HG03108 (cell line): ENCODE measurements at regions not wholly inside any gene's neighbourhood (a gene's known extent, or its start where the extent isn't known, plus 50 kb on each side); places are given as distances from the start of the nearest gene placed in this dataset.

Experiments
- ATAC-seq: cut with Tn5 transposase; IDR thresholded peaks from one replicate; pipeline ENCODE4 v1.9.1; 2021; ENCODE audit warnings: moderate library complexity; ENCODE audit not compliant: unreplicated experiment

DNA sequence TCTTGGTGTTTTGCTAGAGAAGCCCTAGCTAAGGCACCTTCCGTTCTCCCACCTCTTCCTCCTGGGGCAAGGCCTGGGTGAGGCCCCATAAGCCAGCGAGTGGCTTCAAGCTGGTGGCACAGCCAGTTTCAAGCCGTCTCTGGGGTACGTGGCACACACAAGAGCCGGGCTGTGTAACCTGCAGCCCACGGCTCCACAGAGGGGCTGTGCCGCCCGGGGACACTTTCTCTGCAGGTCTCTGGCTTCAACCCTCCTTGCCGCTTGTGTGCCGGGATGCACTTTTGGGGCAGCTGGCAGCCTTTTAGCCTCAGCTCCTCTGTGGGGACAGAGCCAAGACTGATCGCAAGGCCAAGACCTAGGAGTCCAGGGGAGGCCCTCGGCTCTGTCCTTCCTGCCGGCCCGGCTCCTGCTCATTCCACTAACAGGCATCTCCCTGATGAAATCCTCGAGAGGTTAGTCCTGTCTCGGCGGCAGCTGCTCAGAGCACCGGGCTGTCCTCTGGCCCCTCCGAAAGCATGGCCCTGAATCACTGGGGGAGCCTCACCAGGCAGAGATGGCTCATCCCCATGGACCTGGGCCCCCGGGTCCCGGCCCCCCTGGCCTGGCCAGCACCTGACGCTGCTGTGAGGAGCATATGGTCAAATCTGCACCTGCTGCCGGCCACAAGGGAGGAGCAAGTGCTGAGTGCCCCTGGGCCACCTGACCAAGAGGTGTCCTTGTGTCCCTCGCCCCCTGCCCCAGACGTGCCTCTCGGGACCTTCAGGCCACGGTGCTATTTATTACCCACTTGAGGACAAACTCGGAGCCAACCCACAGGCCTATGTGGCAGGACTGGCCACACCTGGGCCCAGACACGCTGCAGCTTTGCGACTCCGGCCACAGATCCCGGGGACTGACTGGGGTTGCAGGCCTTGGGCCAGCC is 98.5 kb downstream of the METRNL start:
- ATAC-seq, result no peak

DNA sequence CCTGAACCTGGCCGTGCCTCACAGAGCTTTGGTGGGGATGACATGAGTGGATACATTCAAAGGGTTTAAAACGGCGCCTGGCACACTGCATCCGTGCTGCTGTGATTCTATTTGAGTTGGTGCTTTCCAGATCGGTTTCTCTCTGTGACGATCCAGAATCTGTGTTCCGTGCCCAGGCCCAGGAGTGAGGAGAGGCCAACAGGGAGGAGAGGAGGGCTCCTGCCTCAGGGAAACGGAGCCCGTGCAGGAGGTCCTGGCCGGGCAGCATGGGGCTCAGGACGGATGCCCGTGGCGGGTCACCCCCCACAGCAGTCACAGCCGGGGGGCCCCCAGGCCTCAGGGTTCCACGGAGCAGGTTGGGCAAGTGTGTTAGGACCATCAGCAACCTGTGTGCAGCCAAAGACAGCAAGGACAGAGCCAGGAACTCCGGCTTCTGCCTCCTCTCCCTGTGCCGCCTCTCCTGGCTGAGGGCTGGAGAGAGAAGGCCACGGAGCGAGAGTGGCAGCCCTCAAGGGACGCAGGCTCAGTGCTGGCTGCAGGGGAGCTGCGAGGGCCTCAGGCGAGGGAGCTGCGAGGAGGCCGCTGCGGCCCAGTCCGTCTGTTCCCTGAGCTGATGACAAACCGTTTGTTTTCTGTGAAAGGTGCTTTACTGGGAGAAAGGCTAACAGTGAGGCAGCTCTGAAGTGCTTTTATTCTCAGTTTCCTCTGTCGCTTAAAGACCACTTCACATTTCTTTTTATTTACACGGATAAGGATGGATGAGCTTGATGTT is 99.3 kb downstream of the METRNL start:
- no peak for ATAC-seq

DNA sequence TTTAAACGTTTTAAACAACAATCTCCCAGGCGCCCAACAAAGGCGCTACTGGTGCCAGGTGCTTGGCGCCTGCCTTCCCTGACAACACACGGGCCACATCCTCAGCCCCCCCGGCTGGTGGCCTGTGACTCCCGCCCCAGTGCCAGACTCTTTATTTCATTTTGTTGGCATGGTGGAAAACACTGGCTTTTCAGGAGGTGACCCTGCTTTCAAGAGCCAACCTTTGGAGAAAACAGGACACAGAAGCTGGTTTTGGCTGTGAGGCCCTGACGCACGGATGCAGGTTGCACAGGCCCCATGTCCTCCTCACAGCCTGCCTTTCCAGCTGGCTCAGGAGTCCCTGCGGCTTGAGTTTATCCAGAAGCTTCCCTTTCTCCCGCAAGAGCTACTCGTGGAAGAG is 100.0 kb downstream of the METRNL start:
- ATAC-seq, result no peak

DNA sequence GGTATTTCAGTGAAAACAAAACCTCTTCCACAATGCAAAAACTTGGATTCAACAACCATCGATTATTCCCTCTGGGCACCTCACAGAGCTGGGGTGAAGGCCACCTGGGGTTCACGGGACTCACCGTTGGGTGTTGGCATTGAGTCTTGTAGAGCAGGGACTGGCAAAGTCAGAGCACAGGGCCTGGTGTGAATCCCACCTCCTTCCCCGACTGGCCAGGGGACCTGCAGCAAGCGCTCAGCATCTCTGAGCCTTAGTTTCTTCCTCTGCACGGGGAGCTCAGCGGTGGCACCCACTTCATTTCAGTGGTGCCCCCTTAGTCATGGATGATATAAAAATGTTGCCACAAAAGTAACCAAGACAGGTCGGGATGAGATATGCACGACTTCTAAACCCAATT is 100.4 kb downstream of the METRNL start:
- ATAC-seq, result no peak

DNA sequence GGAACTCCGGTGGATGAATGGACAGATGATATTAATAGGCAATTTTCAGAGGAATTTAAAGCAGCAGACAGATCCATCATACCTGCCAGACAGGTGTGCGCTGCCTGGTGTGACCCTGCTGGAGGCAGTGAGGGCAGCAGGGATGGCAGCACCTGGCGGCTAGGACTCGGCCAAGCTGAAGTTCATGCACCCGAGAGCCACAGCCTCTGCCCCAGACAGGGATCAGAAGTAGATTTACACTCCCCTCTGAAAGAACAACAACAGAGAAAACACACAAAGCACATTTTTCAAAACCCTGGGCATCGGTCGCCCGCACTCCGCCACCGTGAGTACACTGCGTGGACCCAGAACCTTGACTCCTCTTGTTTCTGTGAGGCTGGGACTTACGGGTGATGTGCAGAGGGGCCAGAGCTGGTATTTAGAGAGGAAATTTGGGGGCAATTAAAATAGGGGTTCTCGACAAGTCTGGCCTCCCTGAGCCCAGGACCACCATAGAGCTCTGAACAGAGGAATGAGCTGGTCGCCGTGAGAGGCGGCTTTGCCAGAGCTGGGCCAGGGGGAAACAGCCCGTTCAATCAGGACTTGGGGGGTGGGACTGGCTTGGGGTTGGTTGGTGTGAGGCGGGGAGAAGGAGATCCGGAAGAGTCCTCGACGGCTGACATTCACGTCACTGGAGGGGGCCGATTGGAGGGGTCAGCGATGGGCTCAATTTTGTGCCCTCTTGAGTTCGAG is 101.0 kb downstream of the METRNL start:
- no peak for ATAC-seq

DNA sequence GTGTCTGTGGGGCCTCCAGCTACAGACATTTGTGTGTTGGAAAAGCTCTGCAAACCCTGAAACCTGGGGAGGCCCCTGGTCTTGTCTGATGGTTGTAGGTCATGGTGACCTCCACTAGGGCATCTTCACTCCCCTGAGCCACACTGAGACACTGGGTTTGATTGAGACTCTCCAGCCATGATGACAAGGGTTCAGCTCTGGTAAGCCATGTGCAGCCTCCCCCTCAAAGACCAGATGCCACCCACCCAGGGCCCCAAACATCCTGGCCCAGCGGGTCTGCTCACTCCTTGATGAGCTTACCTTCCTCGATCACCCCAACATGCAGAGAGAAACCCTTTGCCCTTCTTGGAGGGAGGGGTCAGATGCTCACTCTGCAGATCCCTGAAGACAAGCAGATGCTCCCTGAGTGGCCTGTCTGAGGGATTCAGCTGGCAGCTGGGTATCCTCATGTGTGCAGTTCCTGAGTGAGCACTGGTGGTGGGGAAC is 101.6 kb downstream of the METRNL start:
- ATAC-seq, result no peak

DNA sequence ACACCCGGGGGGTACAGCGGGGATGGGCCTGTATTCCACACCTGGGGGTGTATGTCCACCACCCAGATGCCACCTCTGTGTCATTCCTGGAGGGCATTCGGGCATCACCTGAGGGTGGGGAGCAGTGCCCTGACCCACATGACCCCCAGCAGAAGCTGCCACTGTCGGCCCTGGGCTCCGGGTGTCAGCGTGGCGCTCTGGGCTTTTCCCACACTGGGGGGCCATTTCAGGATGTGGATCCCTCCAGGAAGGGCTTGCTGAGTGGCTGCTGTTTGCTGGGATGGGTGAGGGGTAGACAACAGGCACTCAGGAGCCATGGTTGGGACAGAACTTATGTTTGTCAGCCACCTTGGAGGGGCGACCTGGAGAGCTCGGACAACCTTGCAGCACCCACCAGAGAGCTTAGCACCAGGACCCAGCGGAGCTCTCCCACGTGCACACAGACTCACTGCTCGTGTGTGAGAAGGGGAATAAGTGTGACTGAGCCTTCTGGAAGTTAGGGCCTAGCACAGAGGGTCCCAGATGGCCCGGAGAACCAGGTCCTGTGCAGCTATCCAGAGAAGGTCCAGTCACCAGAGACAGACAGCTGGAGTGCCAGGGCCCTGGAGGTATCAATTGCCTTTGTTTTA is 102.7 kb downstream of the METRNL start:
- ATAC-seq, result no peak

DNA sequence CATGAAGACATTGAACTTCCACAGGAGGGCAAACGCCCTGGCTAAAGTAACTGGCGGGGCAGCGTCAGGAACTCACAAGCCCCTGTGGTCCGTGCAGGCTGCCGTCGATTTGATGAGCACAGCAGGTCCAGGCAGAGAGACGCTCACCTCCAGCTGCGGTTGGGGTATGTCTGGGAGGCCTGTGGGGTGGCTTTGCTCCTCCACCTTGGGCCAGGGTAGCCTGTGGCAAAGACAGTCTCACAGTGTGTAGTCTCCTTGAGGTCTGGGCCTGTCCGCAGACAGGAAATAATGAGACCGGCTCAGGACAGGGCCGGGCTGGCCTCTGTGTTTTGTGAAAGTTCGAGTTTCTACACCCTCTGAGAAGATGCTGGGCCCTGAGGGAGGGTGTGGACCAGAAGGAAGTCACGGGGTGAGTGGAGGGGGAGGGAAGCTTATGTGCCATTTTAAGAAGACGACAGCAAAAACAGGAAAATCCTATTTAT is 103.3 kb downstream of the METRNL start:
- no peak for ATAC-seq

DNA sequence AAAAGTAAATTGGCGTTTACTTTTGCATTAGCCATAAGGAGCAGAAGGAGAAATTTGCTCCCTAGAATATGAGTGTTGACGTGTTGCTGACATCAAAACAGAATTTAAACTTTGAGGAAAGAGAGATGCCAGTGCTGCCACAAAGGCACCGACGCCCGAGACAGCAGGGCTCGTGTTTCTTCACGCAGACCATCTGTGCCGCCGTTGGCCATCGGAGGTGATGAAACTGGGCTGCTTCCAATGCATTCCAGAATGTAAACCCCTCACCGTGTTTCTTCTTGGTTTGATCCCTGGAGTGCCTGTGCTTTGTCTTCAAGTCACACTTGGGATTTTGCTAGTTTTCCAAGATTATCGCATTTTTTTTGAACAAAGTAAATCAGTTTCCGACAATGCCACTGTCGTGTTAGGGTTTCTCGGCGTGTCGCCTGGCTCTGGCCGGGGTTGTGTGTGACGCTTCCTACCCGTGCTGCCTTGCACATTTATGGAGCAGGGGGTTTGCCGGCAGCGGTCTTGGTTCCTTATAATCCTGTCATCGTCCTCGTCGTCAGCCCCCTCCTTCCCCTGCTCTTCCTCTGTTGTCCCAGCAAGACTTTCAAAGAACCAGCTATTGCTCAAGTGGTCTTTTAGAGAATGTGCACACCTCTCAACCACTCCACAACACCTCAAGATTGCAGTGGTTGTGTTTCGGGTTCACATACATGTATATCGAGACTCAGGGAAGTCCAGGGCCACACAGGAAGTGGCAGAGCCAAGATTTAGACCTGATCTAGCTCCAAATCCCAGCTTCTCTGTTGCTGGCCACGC is 103.9 kb downstream of the METRNL start:
- no peak for ATAC-seq

DNA sequence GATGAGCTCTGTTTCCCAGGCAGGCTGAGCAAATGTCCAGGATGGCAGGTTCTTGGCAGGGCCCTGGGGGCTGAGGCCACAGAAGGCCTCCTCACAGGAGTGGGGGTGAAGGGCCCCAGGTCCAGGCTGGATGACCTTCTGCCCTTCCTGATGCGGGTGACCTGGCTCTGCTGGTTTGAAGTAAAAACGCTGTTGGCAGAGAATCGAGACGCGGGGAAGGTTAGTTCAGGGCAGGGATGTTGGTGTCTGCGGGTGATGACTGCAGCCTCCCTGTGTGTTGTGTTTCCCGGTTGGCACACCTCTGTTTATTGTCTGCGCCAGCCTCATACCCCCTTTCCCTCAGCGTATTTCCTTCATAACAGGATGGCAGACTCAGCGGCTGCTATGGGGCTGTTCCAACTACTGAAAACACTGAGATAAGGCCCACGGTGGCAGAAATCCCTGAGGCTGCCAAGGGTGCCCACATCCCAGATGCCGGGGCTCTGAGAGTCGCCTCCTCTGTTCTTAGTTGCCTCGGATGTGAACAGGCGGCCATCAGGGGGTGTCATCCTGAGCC is 104.6 kb downstream of the METRNL start:
- no peak for ATAC-seq

DNA sequence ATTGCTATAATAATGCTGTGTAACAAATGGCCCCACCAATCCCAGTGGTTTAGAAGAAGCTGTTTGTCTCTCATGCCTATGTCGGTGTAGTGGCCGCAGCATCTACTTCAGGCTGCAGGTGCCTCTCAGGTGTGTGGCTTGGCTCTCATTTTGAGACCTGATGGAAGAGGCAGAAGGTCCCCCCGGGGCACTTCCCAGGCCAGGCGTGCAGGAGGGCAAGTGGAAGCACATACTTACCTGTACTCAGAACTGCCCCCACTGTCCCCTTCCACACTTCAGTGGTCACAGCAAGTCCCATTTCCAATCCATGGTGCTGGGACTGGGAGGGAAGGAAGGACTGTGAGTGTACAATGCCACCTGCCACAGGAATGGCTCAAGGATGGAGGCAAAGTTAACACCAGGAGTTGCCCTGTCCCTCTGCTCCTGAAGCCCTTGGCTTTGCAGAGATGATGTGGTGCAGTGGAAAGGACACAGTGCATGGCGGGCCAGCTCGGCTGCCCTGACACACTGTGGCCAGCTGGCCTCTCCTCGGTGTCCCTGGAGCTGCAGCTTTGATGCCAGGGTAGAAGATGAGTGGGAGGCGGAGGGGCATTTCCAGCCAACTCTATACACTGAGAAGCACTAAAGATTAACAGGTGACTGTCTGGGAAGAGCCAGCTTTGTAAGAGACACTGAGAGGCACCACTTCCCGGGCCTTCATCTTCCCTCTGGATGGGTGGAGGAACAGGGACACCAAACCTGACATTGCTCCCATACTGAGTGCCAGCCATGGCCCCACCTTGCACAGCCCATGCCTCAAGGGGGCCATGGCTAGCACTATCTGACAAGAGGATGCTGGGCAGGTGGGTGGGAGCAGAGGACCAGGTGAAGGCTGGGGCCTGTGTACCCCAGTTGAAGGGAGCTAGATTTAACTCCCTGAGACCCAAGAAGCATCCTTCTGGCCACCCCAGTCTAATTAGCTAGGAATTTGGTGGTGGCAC is 105.9 kb downstream of the METRNL start:
- ATAC-seq, result no peak

DNA sequence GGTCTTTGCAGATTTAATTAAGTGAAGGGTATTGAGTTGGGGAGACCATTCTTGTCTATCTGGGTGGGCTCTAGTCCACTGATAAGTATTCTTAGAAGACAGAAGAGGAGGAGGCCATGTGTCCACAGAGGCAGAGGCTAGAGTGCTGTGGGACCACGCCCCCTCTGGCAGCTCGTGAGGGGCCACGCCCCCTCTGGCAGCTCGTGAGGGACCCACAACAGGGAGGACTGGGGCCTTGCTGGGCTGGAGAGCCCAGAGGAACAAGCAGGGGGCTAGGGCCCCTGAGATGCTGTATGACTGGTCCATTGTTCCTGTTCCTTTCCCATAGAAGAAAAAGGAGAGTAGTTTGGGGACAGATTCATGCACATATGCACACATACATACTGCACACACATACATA is 106.8 kb downstream of the METRNL start:
- ATAC-seq, result no peak

DNA sequence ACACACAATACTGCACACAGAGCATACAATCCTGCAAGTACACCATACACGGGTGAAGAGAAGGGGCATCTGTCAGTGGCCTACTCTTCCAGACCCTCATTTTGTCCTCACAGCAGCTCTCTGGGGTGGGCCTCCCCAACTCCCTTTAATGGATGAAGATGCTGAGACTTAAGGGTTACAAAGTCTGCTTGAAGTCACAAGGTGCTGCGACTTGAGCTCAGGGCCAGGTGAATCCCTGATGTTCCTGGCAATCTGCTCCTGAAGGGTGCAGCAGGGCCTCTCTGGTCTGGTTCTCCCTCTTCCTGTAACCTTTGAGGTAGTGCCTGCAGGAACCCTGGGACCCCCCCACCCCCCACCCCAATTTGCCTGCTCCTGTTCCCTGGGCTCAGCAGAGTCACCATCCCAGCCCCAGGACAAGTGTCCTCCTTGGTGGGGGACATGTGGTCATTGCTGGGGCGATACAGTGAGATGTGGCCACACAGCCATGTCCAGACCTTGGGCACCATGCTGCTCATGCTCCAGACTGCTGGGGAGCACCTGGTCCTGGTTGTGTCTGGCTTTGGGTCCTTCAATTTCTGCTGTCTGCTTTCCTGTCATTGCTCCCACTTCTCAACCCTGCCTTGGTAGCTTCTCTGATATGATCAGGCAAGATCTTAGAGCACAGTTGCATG is 107.5 kb downstream of the METRNL start:
- no peak for ATAC-seq

DNA sequence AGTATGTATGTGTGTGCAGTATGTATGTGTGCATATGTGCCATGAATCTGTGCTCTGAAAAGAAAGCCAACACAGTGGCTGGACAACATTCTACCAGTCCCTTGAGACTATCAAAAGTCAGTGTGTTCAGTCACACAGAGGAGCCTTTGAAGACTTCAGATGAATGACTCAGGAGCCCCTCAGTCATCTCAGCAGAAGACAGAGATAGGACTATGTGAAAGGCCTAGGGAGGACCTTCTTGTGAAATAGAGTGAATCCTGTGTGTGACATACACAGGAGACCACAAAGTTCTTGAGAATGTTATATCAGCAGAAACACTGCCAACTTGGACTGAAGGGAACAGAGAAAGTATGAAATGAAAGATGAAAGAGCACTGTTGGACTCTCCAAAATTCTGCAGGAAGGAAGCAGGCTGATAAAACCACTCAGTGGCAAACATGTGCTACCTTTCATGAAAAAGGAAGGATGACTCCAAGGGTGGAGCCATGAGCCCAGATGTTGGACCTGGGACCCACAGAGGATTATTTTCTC is 108.4 kb downstream of the METRNL start:
- ATAC-seq, result no peak

DNA sequence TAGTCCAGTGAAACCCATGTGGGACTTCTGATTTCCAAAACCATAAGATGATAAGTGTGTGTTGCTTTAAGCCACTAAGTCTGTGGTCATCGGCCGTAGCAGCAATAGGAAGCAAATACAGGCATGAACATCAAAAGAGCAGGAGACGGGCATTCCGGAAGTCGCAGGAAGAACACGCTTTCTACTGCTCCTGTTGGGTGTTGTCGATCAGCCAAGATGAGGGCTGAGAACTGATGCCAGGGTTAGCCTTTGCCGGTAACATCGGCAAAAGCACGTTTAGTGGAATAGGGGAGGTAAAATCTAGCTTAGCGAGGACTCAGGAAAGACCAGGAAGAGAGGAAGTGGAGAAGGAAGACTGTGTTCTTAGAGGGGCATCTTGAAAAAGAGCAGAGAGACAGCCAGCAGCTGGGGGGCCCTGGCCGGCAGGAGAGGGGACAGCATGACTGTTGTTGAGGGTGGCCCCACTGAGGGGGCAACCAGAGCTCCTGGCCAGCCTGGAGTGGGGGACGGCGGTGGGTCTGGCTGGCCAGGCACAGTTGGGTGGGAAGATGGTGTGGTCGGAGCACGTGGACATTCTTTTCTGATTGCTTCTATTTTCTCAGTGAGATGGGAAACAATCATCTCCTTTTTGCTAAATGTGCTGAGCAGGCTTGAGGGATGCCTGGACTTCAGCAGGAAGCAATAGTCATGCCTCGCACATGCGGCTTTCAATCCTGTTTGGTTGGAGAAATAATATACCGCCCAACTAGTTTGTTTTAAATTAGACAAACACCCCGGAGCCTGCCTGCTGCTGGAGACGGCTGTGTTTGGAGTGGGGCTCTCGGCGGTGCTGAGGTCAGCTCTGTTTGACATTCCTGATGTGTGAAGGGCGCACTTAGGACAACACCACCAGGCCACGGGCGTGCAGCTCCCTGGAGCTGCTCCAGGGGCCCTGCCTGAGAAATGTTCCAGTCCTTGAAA is 109.9 kb downstream of the METRNL start:
- no peak for ATAC-seq

DNA sequence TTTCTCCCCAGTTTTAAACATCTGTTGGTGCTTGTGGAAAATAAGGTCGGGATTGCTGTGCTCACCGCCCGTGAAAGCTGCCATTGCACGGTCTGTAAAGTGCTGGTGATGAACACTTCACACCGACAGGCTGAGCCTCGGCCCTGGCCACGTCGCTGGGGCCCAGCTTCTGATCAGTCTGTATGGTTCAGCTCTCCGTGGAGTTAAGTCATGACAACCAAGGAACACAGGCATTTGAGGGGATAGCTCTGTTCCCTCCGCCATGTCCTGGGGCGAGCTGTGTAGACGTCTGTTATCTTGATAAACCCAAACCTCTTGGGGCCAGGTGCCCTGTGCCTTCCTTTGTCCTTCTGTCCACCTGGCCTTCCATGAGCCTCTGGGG is 110.6 kb downstream of the METRNL start:
- no peak for ATAC-seq
